Thymus (tissue), 11 donors: ENCODE measurements at regions not wholly inside any gene's neighbourhood (a gene's known extent, or its start where the extent isn't known, plus 50 kb on each side); places are given as distances from the start of the nearest gene placed in this dataset.
A peak's percentile ranks its signal among the peaks of the same experiment; 100 is the strongest.

ENCODE experiments used
- DNase-seq, 9 donors: peaks; one replicate each; pipeline ENCODE4 v3.0.0-alpha.2; 2013; ENCODE audit warnings: low spot score in 9 of 9, low read depth in 6 of 9, missing footprints in 1 of 9
- H3K27ac ChIP-seq, 2 donors: one replicate each; pipeline ENCODE4 v1.5.1; 2013; ENCODE audit warnings: control low read depth in 1 of 2, low read depth in 1 of 2, low read length in 1 of 2, mild to moderate bottlenecking in 1 of 2, moderate library complexity in 1 of 2
- H3K27me3 ChIP-seq, 2 donors: one replicate each; pipeline ENCODE4 v1.5.1; 2013; ENCODE audit warnings: low read length in 1 of 2; ENCODE audit not compliant: control insufficient read depth in 2 of 2, insufficient read depth in 1 of 2
- H3K36me3 ChIP-seq, 2 donors: one replicate each; pipeline ENCODE4 v1.5.1; 2013; ENCODE audit warnings: low read length in 1 of 2, mild to moderate bottlenecking in 1 of 2, moderate library complexity in 1 of 2; ENCODE audit not compliant: control insufficient read depth in 2 of 2, insufficient read depth in 2 of 2
- H3K4me1 ChIP-seq, 2 donors: one replicate each; pipeline ENCODE4 v1.5.1; 2013; ENCODE audit warnings: low read length in 2 of 2; ENCODE audit not compliant: control insufficient read depth in 2 of 2, insufficient read depth in 2 of 2
- H3K4me3 ChIP-seq, 2 donors: one replicate each; pipeline ENCODE4 v1.5.1; 2013; ENCODE audit warnings: low read length in 2 of 2, control low read depth in 1 of 2, mild to moderate bottlenecking in 1 of 2
- H3K9me3 ChIP-seq, 2 donors: one replicate each; pipeline ENCODE4 v1.5.1; 2013; ENCODE audit warnings: low read length in 1 of 2, mild to moderate bottlenecking in 1 of 2; ENCODE audit not compliant: control insufficient read depth in 2 of 2, insufficient read depth in 1 of 2
- WGBS: extraction: QIAGEN DNeasy Blood & Tissue Kit; methylation state at CpG from one replicate; pipeline ENCODE4 v1.1.7; 2013; 5-methylcytosine and 5-hydroxymethylcytosine counted together
- donor health status: healthy.

- H3K9me3 ChIP-seq, result no peaks in the 10 kb centered on the region
- no peak overlapping the region for H3K27ac ChIP-seq
- H3K4me1 ChIP-seq, result peaks cover 0 to 27% of the 10 kb centered on the region in 2 donors
- H3K4me3 ChIP-seq, result no peak overlapping the region
- H3K27me3 ChIP-seq, result peaks cover 3 to 16% of the 10 kb centered on the region in 2 donors
- DNase-seq, result no peak
- H3K36me3 ChIP-seq, result no peaks in the 10 kb centered on the region
- WGBS, result 97% methylated on average over 14 of the region's 14 CpGs
These were observed 53.3 kb upstream of the PSD2 start for GRCh38 chr5:139742173-139742903.

- H3K36me3 ChIP-seq, result no peaks in the 10 kb centered on the region
- peaks cover 4 to 36% of the 10 kb centered on the region in 2 donors for H3K4me1 ChIP-seq
- H3K4me3 ChIP-seq, result no peak overlapping the region
- H3K9me3 ChIP-seq, result peaks cover 0 to 6% of the 10 kb centered on the region in 2 donors
- DNase-seq, result no peak
- peaks cover 5 to 25% of the 10 kb centered on the region in 2 donors for H3K27me3 ChIP-seq
- 95% methylated on average over 9 of the region's 9 CpGs for WGBS
- no peak overlapping the region for H3K27ac ChIP-seq
These were observed 52.4 kb upstream of the PSD2 start for GRCh38 chr5:139743001-139743771.

- Histone ChIP-seq H3K27me3 (peaks cover 5 to 31% of the 10 kb centered on the region in 2 donors), H3K9me3 (peaks cover 0 to 6% of the 10 kb centered on the region in 2 donors), H3K4me1 (peaks cover 5 to 42% of the 10 kb centered on the region in 2 donors), H3K4me3 (no peak overlapping the region), H3K27ac (no peak overlapping the region), H3K36me3 (no peaks in the 10 kb centered on the region)
- no peak for DNase-seq
- 100% methylated on average over 2 of the region's 2 CpGs for WGBS
These were observed 51.8 kb upstream of the PSD2 start for GRCh38 chr5:139743804-139744203.

GRCh38 chr5:139744471-139745131 lies 51.0 kb upstream of the PSD2 start:
- Histone ChIP-seq H3K27me3 (peaks cover 5 to 39% of the 10 kb centered on the region in 2 donors), H3K9me3 (peaks cover 0 to 6% of the 10 kb centered on the region in 2 donors), H3K27ac (no peak overlapping the region), H3K36me3 (no peaks in the 10 kb centered on the region), H3K4me1 (peaks cover 5 to 41% of the 10 kb centered on the region in 2 donors), H3K4me3 (no peak overlapping the region)
- 98% methylated on average over 12 of the region's 12 CpGs for WGBS
- no peak for DNase-seq

GRCh38 chr5:139745132-139745799 lies 50.3 kb upstream of the PSD2 start:
- H3K9me3 ChIP-seq, result peaks cover 0 to 6% of the 10 kb centered on the region in 2 donors

GRCh38 chr5:139745800-139746690 lies 49.6 kb upstream of the PSD2 start:
- H3K36me3 ChIP-seq, result no peaks in the 10 kb centered on the region
- peaks cover 5 to 49% of the 10 kb centered on the region in 2 donors for H3K27me3 ChIP-seq
- H3K4me3 ChIP-seq, result peak overlapping the region; percentile 29 to 42
- 13% methylated on average over 44 of the region's 44 CpGs for WGBS
- peak overlapping the region in 1 of 2 donors; percentile 47 for H3K27ac ChIP-seq
- peak in 7 of 9 donors; percentile 45 to 89 (median 74) for DNase-seq
- peaks cover 5 to 41% of the 10 kb centered on the region in 2 donors for H3K4me1 ChIP-seq
- H3K9me3 ChIP-seq, result peaks cover 0 to 6% of the 10 kb centered on the region in 2 donors

More at GRCh38 chr5:139745132-139745799, 50.3 kb upstream of the PSD2 start:
- H3K4me1 ChIP-seq, result peaks cover 5 to 41% of the 10 kb centered on the region in 2 donors
- WGBS, result 84% methylated on average over 17 of the region's 17 CpGs
- no peak overlapping the region for H3K4me3 ChIP-seq
- no peak for DNase-seq
- no peak overlapping the region for H3K27ac ChIP-seq
- H3K36me3 ChIP-seq, result no peaks in the 10 kb centered on the region
- peaks cover 5 to 42% of the 10 kb centered on the region in 2 donors for H3K27me3 ChIP-seq
